ENCODE measurements at regions not wholly inside any gene's neighbourhood (a gene's known extent, or its start where the extent isn't known, plus 50 kb on each side); places are given as distances from the start of the nearest gene placed in this dataset.
"Not testable (repeated sequence)": the region's sequence is repeated elsewhere in the genome, so short reads cannot be mapped to it uniquely, and the experiment has no call there.

GRCh38 chr1:827211-828063 lies 96.3 kb upstream of the SAMD11 start:
- CTCF ChIA-PET; H3K4me2 ChIP-seq (ENCODE audit: control insufficient read depth, insufficient read depth); H3K27me3 ChIP-seq (replicated peaks in 1 of 2; ENCODE audit: control insufficient read depth in 2 of 2, insufficient read depth in 2 of 2, low read length in 1 of 2); SMC1A ChIA-PET (ENCODE audit: uncharacterized antibody, unreplicated experiment); FAIRE-seq; POLR2A ChIA-PET; BruUV-seq (replicated peaks); H4K20me1 ChIP-seq (ENCODE audit: control insufficient read depth, insufficient read depth); intact Hi-C loops (cut with micrococcal nuclease; ENCODE audit: unreplicated experiment); H3K36me3 ChIP-seq (ENCODE audit: control insufficient read depth in 2 of 2, insufficient read depth in 2 of 2, low read length in 1 of 2); RAD21 ChIA-PET (ENCODE audit: unreplicated experiment); H3K4me1 ChIP-seq (ENCODE audit: control insufficient read depth, insufficient read depth, low read length); in situ Hi-C loops (cut with MboI); H3K9me3 ChIP-seq (replicated peaks; ENCODE audit: control insufficient read depth, insufficient read depth, low read length): not testable (repeated sequence)
- DNase-seq (ENCODE audit: low read depth, low spot score), result peak; percentile 44
- Histone ChIP-seq H3K9ac (ENCODE audit: control insufficient read depth, insufficient read depth, low read length) (peak overlapping the region; percentile 78; the same call in 1 of the 2 replicates), H3K4me3 (peak overlapping the region; percentile 88), H3K79me2 (ENCODE audit: control insufficient read depth, insufficient read depth, low read length) (peaks cover 13% of the 10 kb centered on the region), H2AFZ (ENCODE audit: control insufficient read depth, low read depth, low read length) (peak overlapping the region; percentile 73), H3K27ac (ENCODE audit: control insufficient read depth, insufficient read depth) (peak overlapping the region; percentile 80)
- WGBS (ENCODE audit: insufficient coverage, insufficient replicate concordance, low lambda C conversion rate, missing lambda C conversion rate), result under 1% methylated on average over 24 of the region's 109 CpGs
- ATAC-seq, result peak; percentile 89
- TF ChIP-seq BHLHE40 (IDR thresholded peaks at IDR 0.05; ENCODE audit: borderline replicate concordance in 1 of 2, low read depth in 2 of 2, low read length in 1 of 2) (peak in 1 of 2 experiments; percentile 55; a peak in 1 of 4 replicates), ZBTB40 (IDR thresholded peaks at IDR 0.05; ENCODE audit: borderline replicate concordance) (peak; percentile 94), CREM (IDR thresholded peaks at IDR 0.05; ENCODE audit: low read depth) (peak; percentile 54), GABPA (IDR thresholded peaks at IDR 0.05; ENCODE audit: low read depth) (peak; percentile 86), PKNOX1 (IDR thresholded peaks at IDR 0.05) (peak; percentile 86), NR2F1 (conservative IDR thresholded peaks at IDR 0.05) (peak; percentile 62), PML (IDR thresholded peaks at IDR 0.05; ENCODE audit: low read length) (peak; percentile 27; the same call in 1 of the 2 replicates), CBFB (IDR thresholded peaks at IDR 0.05; ENCODE audit: low read depth) (peak; percentile 42; the same call in 1 of the 2 replicates), ASH2L (IDR thresholded peaks at IDR 0.05; ENCODE audit: borderline replicate concordance, low read depth) (0 out of 2 replicates have a peak, but pooled peaks have one; percentile 49), EGR1 (IDR thresholded peaks at IDR 0.05; ENCODE audit: borderline replicate concordance in 1 of 2, low read depth in 2 of 2, low read length in 2 of 2) (peak in 1 of 2 experiments; percentile 21; a peak in 1 of 3 replicates), E2F8 (IDR thresholded peaks at IDR 0.05; ENCODE audit: low read depth, partially characterized antibody) (peak; percentile 46), HCFC1 (IDR thresholded peaks at IDR 0.05; ENCODE audit: low read length) (peak; percentile 53), NR2C1 (IDR thresholded peaks at IDR 0.05) (peak; percentile 97), PBX3 (IDR thresholded peaks at IDR 0.05; ENCODE audit: insufficient replicate concordance, low read depth, low read length) (peak; percentile 17)
